ENCODE measurements at regions not wholly inside any gene's neighbourhood (a gene's known extent, or its start where the extent isn't known, plus 50 kb on each side); places are given as distances from the start of the nearest gene placed in this dataset.

DNA sequence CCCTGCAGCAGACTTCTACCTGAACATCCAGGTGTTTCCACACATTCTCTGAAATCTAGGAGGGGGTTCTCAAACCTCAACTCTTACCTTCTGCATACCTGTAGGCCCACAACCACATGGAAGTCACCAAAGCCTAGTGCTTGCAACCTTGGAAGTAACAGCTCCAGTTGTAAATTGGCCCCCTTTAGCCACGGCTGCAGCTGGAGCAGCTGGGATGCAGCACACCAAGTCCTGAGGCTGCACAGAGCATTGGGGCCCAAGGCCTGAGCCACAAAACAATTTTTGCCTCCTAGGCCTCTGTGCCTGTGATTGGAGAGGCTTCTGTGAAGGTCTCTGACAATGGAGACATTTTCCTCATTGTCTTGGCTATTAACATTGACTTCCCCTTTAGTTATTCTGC lies 772.4 kb upstream of the INTU start:
- TF ChIP-seq, protein P1, sequence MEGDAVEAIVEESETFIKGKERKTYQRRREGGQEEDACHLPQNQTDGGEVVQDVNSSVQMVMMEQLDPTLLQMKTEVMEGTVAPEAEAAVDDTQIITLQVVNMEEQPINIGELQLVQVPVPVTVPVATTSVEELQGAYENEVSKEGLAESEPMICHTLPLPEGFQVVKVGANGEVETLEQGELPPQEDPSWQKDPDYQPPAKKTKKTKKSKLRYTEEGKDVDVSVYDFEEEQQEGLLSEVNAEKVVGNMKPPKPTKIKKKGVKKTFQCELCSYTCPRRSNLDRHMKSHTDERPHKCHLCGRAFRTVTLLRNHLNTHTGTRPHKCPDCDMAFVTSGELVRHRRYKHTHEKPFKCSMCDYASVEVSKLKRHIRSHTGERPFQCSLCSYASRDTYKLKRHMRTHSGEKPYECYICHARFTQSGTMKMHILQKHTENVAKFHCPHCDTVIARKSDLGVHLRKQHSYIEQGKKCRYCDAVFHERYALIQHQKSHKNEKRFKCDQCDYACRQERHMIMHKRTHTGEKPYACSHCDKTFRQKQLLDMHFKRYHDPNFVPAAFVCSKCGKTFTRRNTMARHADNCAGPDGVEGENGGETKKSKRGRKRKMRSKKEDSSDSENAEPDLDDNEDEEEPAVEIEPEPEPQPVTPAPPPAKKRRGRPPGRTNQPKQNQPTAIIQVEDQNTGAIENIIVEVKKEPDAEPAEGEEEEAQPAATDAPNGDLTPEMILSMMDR (IDR thresholded peaks at IDR 0.05; ENCODE audit: extremely low read depth in 1 of 2, insufficient read depth in 1 of 2, low read depth in 1 of 2, low read length in 2 of 2) = no peak
- TF ChIP-seq, protein P2, sequence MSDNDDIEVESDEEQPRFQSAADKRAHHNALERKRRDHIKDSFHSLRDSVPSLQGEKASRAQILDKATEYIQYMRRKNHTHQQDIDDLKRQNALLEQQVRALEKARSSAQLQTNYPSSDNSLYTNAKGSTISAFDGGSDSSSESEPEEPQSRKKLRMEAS (IDR thresholded peaks at IDR 0.05; ENCODE audit: insufficient read depth, insufficient read length) = no peak
- TF ChIP-seq POLR2A (IDR thresholded peaks at IDR 0.05; ENCODE audit: low read depth, low read length) = no peak
- TF ChIP-seq EZH2 (IDR thresholded peaks at IDR 0.05; ENCODE audit: borderline replicate concordance, low read depth, low read length, severe bottlenecking) = no peak
- no peak for TF ChIP-seq GATA2 (IDR thresholded peaks at IDR 0.05; ENCODE audit: insufficient read depth, insufficient read length, low read depth, low read length)
- no peak for TF ChIP-seq JUN (IDR thresholded peaks at IDR 0.05; ENCODE audit: borderline replicate concordance, insufficient read depth, insufficient read length, low read depth)
- no peak for TF ChIP-seq MYC (IDR thresholded peaks at IDR 0.05; ENCODE audit: low read depth, low read length)
